A549 (cell line): ENCODE measurements at regions not wholly inside any gene's neighbourhood (a gene's known extent, or its start where the extent isn't known, plus 50 kb on each side); places are given as distances from the start of the nearest gene placed in this dataset.

Experiments
- MYC ChIP-seq: IDR thresholded peaks from 2 replicates; pipeline ENCODE4 v1.6.1; 2012; ENCODE audit warnings: mild to moderate bottlenecking, inconsistent platforms, low read length, improper control_type of control experiment, borderline replicate concordance
- RCOR1 ChIP-seq: fragments of 150-350 bp; IDR thresholded peaks from 2 replicates; pipeline ENCODE4 v1.6.1; 2014; ENCODE audit warnings: antibody characterized with exemption, low read length, low read depth

DNA sequence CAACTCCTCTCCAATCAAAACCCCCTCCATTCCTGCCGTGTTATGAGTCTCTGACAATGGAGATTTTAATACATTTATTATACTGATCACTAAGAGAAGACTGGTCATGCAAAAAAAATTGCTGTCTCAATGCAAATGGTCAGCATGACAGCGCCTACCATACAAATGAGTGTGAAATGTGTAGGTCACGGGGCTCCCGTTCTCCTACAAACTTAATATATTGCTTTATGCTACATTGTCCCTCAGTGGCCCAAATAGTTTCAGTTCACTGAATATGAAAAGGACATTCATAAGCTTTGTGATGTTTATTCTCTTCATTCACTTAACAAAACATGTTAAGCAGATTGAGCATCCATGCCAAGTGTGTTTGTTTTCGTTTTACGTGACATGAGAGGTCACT, 116.1 kb downstream of the SPANXN3 start:
- TF ChIP-seq MYC: no peak
- TF ChIP-seq RCOR1: no peak
